GM23338 (cell line): ENCODE measurements at regions not wholly inside any gene's neighbourhood (a gene's known extent, or its start where the extent isn't known, plus 50 kb on each side); places are given as distances from the start of the nearest gene placed in this dataset.

Experiments
- CREB1 ChIP-seq: fragments of 250-450 bp; sonication (Bioruptor Pico); IDR thresholded peaks from 2 replicates; pipeline ENCODE4 v1.5.0; 2020; ENCODE audit warnings: low read depth, mild to moderate bottlenecking, moderate library complexity
- CTCF ChIP-seq, 2 experiments: fragments of 200-600 bp in 1 of 2; sonication (generic) in 1 of 2; conservative IDR thresholded peaks; 2 replicates each; pipeline versions ENCODE4 v1.5.1 to v1.6.1; 2016 to 2017; ENCODE audit warnings: antibody characterized with exemption in 2 of 2, low read depth in 2 of 2, mild to moderate bottlenecking in 2 of 2, moderate library complexity in 1 of 2
- REST ChIP-seq: IDR thresholded peaks from one replicate; pipeline ENCODE4 v1.6.1; 2018; ENCODE audit warnings: antibody characterized with exemption; ENCODE audit not compliant: unreplicated experiment
- STAT1 ChIP-seq: IDR thresholded peaks from one replicate; pipeline ENCODE4 v1.6.1; 2016; ENCODE audit warnings: antibody characterized with exemption; ENCODE audit not compliant: unreplicated experiment
- TF ChIP-seq, protein P1 (sequence below): fragments of 250-450 bp; sonication (Bioruptor Pico); IDR thresholded peaks from 2 replicates; pipeline ENCODE4 v1.5.0; 2020; ENCODE audit warnings: mild to moderate bottlenecking, moderate library complexity

DNA sequence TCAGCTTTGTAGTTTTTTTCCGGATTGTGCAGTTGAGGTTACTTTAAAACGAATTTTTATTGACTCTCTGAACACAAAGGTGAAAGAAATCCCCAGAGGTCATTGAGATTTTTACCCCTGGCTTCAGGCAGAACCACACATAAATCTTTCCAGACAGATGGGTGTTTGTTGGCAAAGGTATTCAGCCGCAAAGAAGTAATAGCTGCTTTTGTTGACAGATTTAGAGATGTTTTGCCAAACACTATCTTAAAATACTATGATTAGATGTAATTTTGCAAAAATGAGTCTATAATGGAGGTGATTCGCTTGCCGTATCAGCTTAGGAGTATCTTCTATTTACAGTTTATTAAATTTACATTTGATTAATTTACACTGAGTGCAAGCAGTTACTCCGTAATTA lies 418.3 kb upstream of the CLINT1 start (continued):
- TF ChIP-seq, protein P1, sequence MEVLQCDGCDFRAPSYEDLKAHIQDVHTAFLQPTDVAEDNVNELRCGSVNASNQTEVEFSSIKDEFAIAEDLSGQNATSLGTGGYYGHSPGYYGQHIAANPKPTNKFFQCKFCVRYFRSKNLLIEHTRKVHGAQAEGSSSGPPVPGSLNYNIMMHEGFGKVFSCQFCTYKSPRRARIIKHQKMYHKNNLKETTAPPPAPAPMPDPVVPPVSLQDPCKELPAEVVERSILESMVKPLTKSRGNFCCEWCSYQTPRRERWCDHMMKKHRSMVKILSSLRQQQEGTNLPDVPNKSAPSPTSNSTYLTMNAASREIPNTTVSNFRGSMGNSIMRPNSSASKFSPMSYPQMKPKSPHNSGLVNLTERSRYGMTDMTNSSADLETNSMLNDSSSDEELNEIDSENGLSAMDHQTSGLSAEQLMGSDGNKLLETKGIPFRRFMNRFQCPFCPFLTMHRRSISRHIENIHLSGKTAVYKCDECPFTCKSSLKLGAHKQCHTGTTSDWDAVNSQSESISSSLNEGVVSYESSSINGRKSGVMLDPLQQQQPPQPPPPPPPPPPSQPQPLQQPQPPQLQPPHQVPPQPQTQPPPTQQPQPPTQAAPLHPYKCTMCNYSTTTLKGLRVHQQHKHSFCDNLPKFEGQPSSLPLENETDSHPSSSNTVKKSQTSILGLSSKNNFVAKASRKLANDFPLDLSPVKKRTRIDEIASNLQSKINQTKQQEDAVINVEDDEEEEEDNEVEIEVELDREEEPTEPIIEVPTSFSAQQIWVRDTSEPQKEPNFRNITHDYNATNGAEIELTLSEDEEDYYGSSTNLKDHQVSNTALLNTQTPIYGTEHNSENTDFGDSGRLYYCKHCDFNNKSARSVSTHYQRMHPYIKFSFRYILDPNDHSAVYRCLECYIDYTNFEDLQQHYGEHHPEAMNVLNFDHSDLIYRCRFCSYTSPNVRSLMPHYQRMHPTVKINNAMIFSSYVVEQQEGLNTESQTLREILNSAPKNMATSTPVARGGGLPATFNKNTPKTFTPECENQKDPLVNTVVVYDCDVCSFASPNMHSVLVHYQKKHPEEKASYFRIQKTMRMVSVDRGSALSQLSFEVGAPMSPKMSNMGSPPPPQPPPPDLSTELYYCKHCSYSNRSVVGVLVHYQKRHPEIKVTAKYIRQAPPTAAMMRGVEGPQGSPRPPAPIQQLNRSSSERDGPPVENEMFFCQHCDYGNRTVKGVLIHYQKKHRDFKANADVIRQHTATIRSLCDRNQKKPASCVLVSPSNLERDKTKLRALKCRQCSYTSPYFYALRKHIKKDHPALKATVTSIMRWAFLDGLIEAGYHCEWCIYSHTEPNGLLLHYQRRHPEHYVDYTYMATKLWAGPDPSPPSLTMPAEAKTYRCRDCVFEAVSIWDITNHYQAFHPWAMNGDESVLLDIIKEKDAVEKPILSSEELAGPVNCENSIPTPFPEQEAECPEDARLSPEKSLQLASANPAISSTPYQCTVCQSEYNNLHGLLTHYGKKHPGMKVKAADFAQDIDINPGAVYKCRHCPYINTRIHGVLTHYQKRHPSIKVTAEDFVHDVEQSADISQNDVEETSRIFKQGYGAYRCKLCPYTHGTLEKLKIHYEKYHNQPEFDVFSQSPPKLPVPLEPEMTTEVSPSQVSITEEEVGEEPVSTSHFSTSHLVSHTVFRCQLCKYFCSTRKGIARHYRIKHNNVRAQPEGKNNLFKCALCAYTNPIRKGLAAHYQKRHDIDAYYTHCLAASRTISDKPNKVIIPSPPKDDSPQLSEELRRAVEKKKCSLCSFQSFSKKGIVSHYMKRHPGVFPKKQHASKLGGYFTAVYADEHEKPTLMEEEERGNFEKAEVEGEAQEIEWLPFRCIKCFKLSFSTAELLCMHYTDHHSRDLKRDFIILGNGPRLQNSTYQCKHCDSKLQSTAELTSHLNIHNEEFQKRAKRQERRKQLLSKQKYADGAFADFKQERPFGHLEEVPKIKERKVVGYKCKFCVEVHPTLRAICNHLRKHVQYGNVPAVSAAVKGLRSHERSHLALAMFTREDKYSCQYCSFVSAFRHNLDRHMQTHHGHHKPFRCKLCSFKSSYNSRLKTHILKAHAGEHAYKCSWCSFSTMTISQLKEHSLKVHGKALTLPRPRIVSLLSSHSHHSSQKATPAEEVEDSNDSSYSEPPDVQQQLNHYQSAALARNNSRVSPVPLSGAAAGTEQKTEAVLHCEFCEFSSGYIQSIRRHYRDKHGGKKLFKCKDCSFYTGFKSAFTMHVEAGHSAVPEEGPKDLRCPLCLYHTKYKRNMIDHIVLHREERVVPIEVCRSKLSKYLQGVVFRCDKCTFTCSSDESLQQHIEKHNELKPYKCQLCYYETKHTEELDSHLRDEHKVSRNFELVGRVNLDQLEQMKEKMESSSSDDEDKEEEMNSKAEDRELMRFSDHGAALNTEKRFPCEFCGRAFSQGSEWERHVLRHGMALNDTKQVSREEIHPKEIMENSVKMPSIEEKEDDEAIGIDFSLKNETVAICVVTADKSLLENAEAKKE (CRISPR knock-in tag), result no peak
- no peak for TF ChIP-seq CTCF (conservative IDR thresholded peaks at IDR 0.05; ENCODE audit: low read depth in 2 of 2)
- no peak for TF ChIP-seq REST
- TF ChIP-seq CREB1 (CRISPR knock-in tag), result no peak
- no peak for TF ChIP-seq STAT1
